A673 (cell line): ENCODE measurements at regions not wholly inside any gene's neighbourhood (a gene's known extent, or its start where the extent isn't known, plus 50 kb on each side); places are given as distances from the start of the nearest gene placed in this dataset.

Source experiments
- CTCF ChIP-seq: fragments of 300-800, 200-600 bp; sonication (generic); conservative IDR thresholded peaks from 2 replicates; pipeline ENCODE4 v1.5.1; 2017; ENCODE audit warnings: low read depth, mild to moderate bottlenecking, antibody characterized with exemption, low read length, moderate library complexity, mixed read lengths
- EZH2 ChIP-seq: fragments of 200-600 bp; sonication (generic); IDR thresholded peaks from 2 replicates; pipeline ENCODE4 v1.6.1; 2017; ENCODE audit warnings: borderline replicate concordance, low read depth, mild to moderate bottlenecking, mixed read lengths, antibody characterized with exemption, low read length; ENCODE audit not compliant: poor library complexity, severe bottlenecking

DNA sequence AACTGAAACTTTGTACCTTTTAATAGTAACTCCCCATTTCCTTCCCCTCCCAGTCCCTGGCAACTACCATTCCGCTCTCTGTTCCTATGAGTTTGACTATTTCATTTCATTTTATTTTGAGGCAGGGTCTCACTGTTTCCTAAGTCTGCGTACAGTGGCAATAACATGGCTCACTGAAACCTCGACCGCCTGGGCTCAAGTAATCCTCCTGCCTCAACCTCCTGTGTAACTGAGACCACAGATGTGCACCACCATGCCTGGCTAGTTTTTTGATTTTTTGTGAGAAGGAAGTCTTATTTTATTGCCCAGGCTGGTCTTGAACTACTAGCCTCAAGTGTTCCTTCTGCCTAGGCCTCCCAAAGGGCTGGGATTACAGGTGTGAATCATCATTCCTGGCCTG is 808.1 kb downstream of the CDH11 start:
- no peak for TF ChIP-seq CTCF
- TF ChIP-seq EZH2, result no peak
